Tibial artery (tissue), 4 donors: ENCODE measurements at regions not wholly inside any gene's neighbourhood (a gene's known extent, or its start where the extent isn't known, plus 50 kb on each side); places are given as distances from the start of the nearest gene placed in this dataset.

Experiments
- DNase-seq, 2 donors: peaks; one replicate each; pipeline ENCODE4 v3.0.0-alpha.2; 2019
- H3K27ac ChIP-seq, 2 donors: fragments of 200-600 bp; sonication (generic) in 1 of 2; 1 replicate in 1 of 2; 2 replicates in 1 of 2; pipeline ENCODE4 v1.5.1; 2018 to 2019; ENCODE audit warnings: mild to moderate bottlenecking in 1 of 2
- H3K27me3 ChIP-seq, 2 donors: fragments of 200-600 bp; sonication (generic) in 1 of 2; one replicate each; pipeline versions ENCODE4 v1.5.1 to v1.6.0; 2016 to 2019
- H3K36me3 ChIP-seq, 3 donors: fragments of 200-600 bp; sonication (generic) in 2 of 3; one replicate each; pipeline ENCODE4 v1.5.1; 2016 to 2019; ENCODE audit warnings: mild to moderate bottlenecking in 2 of 3
- H3K4me1 ChIP-seq, 4 donors: fragments of 200-600 bp; sonication (generic) in 2 of 4; 1 replicate in 3 of 4; 2 replicates in 1 of 4; pipeline ENCODE4 v1.5.1; 2016 to 2019
- H3K4me3 ChIP-seq, 2 donors: fragments of 200-600 bp; sonication (generic) in 1 of 2; 1 replicate in 1 of 2; 2 replicates in 1 of 2; pipeline ENCODE4 v1.5.1; 2018 to 2019; ENCODE audit warnings: mild to moderate bottlenecking in 2 of 2
- H3K9me3 ChIP-seq, 3 donors: fragments of 200-600 bp; sonication (generic) in 1 of 3; one replicate each; pipeline ENCODE4 v1.5.1; 2016 to 2019
- CTCF ChIP-seq, 2 experiments: fragments of 200-600 bp in 1 of 2; fragments of 450-650 bp in 1 of 2; IDR thresholded peaks; one replicate each; pipeline ENCODE4 v1.5.1; 2017 to 2019; ENCODE audit warnings: antibody characterized with exemption in 2 of 2, mild to moderate bottlenecking in 1 of 2, moderate library complexity in 1 of 2
- intact Hi-C: fragments of 100-400 bp; cut with DNase I; formaldehyde crosslinking; loops from one replicate; pipeline ENCODE4 v1.15.0; 2023; ENCODE audit warnings: low total_unique reads

DNA sequence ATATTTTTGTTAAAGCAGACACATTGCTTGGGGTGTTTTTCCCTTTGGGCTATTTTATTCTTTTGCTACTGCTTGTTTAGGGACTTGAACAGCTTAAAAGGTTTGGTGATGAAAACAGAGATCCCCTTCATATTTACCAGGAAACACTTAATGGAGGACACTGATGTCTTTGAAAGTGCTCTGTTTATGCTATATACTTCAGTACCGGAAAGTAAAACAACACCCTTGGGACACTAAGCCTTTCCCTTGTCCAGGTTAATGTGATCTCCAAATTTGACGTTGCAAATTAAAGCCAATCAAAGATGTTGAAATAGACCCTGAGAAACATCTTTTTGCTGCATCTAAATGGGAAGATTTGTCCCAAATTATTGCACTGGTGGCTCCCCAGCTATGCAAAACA is 564.6 kb upstream of the PKDCC start:
- Histone ChIP-seq H3K4me1 (peaks cover 0 to 29% (median 7%) of the 10 kb centered on the region in 4 donors), H3K4me3 (no peak overlapping the region), H3K9me3 (no peaks in the 10 kb centered on the region), H3K36me3 (no peaks in the 10 kb centered on the region), H3K27ac (no peak overlapping the region), H3K27me3 (no peaks in the 10 kb centered on the region)
- DNase-seq, result no peak
- intact Hi-C loops, result no loop called here
- no peak for TF ChIP-seq CTCF (IDR thresholded peaks at IDR 0.05)

GRCh38 chr2:41483982-41484857 is 563.6 kb upstream of the PKDCC start:
- Histone ChIP-seq H3K36me3 (no peaks in the 10 kb centered on the region), H3K9me3 (no peaks in the 10 kb centered on the region), H3K4me1 (peaks cover 0 to 39% (median 9%) of the 10 kb centered on the region in 4 donors), H3K27ac (no peak overlapping the region), H3K4me3 (no peak overlapping the region), H3K27me3 (no peaks in the 10 kb centered on the region)
- no peak for TF ChIP-seq CTCF (IDR thresholded peaks at IDR 0.05)
- intact Hi-C loops, result no loop called here
- no peak for DNase-seq

- H3K4me3 ChIP-seq, result no peak overlapping the region
- H3K9me3 ChIP-seq, result no peaks in the 10 kb centered on the region
- no peak for TF ChIP-seq CTCF (IDR thresholded peaks at IDR 0.05)
- DNase-seq, result no peak
- intact Hi-C loops, result no loop called here
- H3K4me1 ChIP-seq, result peaks cover 0 to 46% (median 9%) of the 10 kb centered on the region in 4 donors
- no peaks in the 10 kb centered on the region for H3K27me3 ChIP-seq
- no peak overlapping the region for H3K27ac ChIP-seq
- H3K36me3 ChIP-seq, result no peaks in the 10 kb centered on the region
These were observed 563.0 kb upstream of the PKDCC start for GRCh38 chr2:41484858-41485234.

DNA sequence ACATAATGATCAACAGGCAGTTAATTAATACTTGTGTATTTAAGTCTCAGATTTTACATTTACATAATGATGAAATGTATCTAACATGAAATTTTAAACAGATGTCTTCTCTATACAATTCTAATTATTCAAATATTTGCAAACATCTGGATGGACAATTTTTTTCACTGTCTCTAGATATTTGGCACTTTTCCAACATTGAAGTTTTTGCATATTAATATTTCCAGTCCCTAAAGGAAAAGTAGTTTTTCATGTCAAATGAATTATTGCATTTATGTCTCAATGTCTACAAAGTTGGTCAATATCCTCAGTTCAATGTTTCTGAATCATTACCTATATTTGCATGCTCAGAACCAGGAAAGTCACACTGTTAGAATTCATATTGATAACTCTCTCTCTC is 560.9 kb upstream of the PKDCC start:
- intact Hi-C loops, result no loop called here
- no peak for TF ChIP-seq CTCF (IDR thresholded peaks at IDR 0.05)
- no peak overlapping the region for H3K27ac ChIP-seq
- peaks cover 0 to 46% (median 9%) of the 10 kb centered on the region in 4 donors for H3K4me1 ChIP-seq
- no peaks in the 10 kb centered on the region for H3K27me3 ChIP-seq
- no peak for DNase-seq
- H3K4me3 ChIP-seq, result no peak overlapping the region
- peaks cover 0 to 3% (median 0%) of the 10 kb centered on the region in 3 donors for H3K9me3 ChIP-seq
- no peaks in the 10 kb centered on the region for H3K36me3 ChIP-seq

GRCh38 chr2:41488888-41489287 is 558.9 kb upstream of the PKDCC start:
- TF ChIP-seq CTCF (IDR thresholded peaks at IDR 0.05), result no peak
- no peak overlapping the region for H3K4me3 ChIP-seq
- no peaks in the 10 kb centered on the region for H3K27me3 ChIP-seq
- H3K36me3 ChIP-seq, result no peaks in the 10 kb centered on the region
- peaks cover 0 to 5% (median 2%) of the 10 kb centered on the region in 3 donors for H3K9me3 ChIP-seq
- H3K27ac ChIP-seq, result peak overlapping the region in 1 of 2 donors; percentile 46
- peaks cover 0 to 37% (median 7%) of the 10 kb centered on the region in 4 donors for H3K4me1 ChIP-seq
- intact Hi-C loops, result no loop called here
- no peak for DNase-seq
